H9 (cell line): ENCODE measurements at regions not wholly inside any gene's neighbourhood (a gene's known extent, or its start where the extent isn't known, plus 50 kb on each side); places are given as distances from the start of the nearest gene placed in this dataset.

Experiments used
- DNase-seq: peaks from one replicate; pipeline ENCODE4 v3.0.0-alpha.2; 2017
- H2AFZ ChIP-seq: one replicate; pipeline ENCODE4 v1.6.1; 2013; ENCODE audit warnings: mild to moderate bottlenecking, low read length, control low read depth, moderate library complexity
- H2AK5ac ChIP-seq: 2 replicates; pipeline ENCODE4 v1.6.1; 2013; ENCODE audit warnings: low read length, control low read depth, mixed read lengths; ENCODE audit not compliant: insufficient read length
- H2BK120ac ChIP-seq: one replicate; pipeline ENCODE4 v1.6.1; 2013; ENCODE audit warnings: low read depth, mild to moderate bottlenecking, low read length, control low read depth, inconsistent platforms; ENCODE audit not compliant: poor library complexity, severe bottlenecking
- H2BK12ac ChIP-seq: 2 replicates; pipeline ENCODE4 v1.6.1; 2013; ENCODE audit warnings: low read length, control low read depth, mixed read lengths, low read depth; ENCODE audit not compliant: insufficient read length
- H2BK15ac ChIP-seq: 2 replicates; pipeline ENCODE4 v1.6.1; 2013; ENCODE audit warnings: low read depth, low read length, control low read depth
- H2BK20ac ChIP-seq: one replicate; pipeline ENCODE4 v1.6.1; 2013; ENCODE audit warnings: low read depth, mild to moderate bottlenecking, low read length, control low read depth, inconsistent platforms; ENCODE audit not compliant: poor library complexity, severe bottlenecking
- H2BK5ac ChIP-seq: 2 replicates; pipeline ENCODE4 v1.6.1; 2013; ENCODE audit warnings: low read length, control low read depth, mixed read lengths; ENCODE audit not compliant: insufficient read length
- H3K14ac ChIP-seq: 2 replicates; pipeline ENCODE4 v1.6.1; 2013; ENCODE audit warnings: low read length, control low read depth; ENCODE audit not compliant: insufficient read depth
- H3K18ac ChIP-seq: 2 replicates; pipeline ENCODE4 v1.6.1; 2013; ENCODE audit warnings: low read depth, mild to moderate bottlenecking, mixed read lengths, low read length, control low read depth; ENCODE audit not compliant: insufficient read length
- H3K23ac ChIP-seq: 2 replicates; pipeline ENCODE4 v1.6.1; 2013; ENCODE audit warnings: low read length, control low read depth, mixed read lengths, low read depth; ENCODE audit not compliant: insufficient read length
- H3K23me2 ChIP-seq: 2 replicates; pipeline ENCODE4 v1.6.1; 2013; ENCODE audit warnings: low read depth, mild to moderate bottlenecking, mixed read lengths, low read length, control low read depth; ENCODE audit not compliant: insufficient read length, poor library complexity, severe bottlenecking
- H3K27ac ChIP-seq: 2 replicates; pipeline ENCODE4 v1.5.1; 2013; ENCODE audit warnings: low read length, control low read depth, mixed read lengths, low read depth; ENCODE audit not compliant: insufficient read length
- H3K27me3 ChIP-seq: 2 replicates; pipeline ENCODE4 v1.6.1; 2013; ENCODE audit warnings: low read length, control low read depth, inconsistent platforms; ENCODE audit not compliant: insufficient read depth
- H3K4ac ChIP-seq: 2 replicates; pipeline ENCODE4 v1.6.1; 2013; ENCODE audit warnings: low read depth, mild to moderate bottlenecking, control low read depth, inconsistent platforms, low read length, moderate library complexity
- H3K4me1 ChIP-seq: 2 replicates; pipeline ENCODE4 v1.6.1; 2013; ENCODE audit warnings: low read length, control low read depth, inconsistent platforms; ENCODE audit not compliant: insufficient read depth
- H3K4me2 ChIP-seq: 2 replicates; pipeline ENCODE4 v1.6.1; 2013; ENCODE audit warnings: low read length, control low read depth, mixed read lengths; ENCODE audit not compliant: insufficient read length, insufficient read depth
- H3K56ac ChIP-seq: 2 replicates; pipeline ENCODE4 v1.6.1; 2013; ENCODE audit warnings: low read depth, mild to moderate bottlenecking, mixed read lengths, low read length, control low read depth; ENCODE audit not compliant: insufficient read length
- H3K79me1 ChIP-seq: 2 replicates; pipeline ENCODE4 v1.6.1; 2013; ENCODE audit warnings: low read depth, mild to moderate bottlenecking, moderate library complexity, low read length, control low read depth, inconsistent platforms; ENCODE audit not compliant: insufficient read depth, poor library complexity, severe bottlenecking
- H3K79me2 ChIP-seq: 2 replicates; pipeline ENCODE4 v1.6.1; 2013; ENCODE audit warnings: low read length, control low read depth, inconsistent platforms; ENCODE audit not compliant: insufficient read depth
- H3K9ac ChIP-seq: 2 replicates; pipeline ENCODE4 v1.6.1; 2013; ENCODE audit warnings: low read length, control low read depth, mixed read lengths; ENCODE audit not compliant: insufficient read length; ENCODE audit errors: extremely low read depth
- H3K9me3 ChIP-seq: one replicate; pipeline ENCODE4 v1.6.1; 2013; ENCODE audit warnings: low read depth, low read length, inconsistent platforms; ENCODE audit not compliant: control insufficient read depth
- H3T11ph ChIP-seq: one replicate; pipeline ENCODE4 v1.6.1; 2013; ENCODE audit warnings: mild to moderate bottlenecking, low read length, control low read depth, inconsistent platforms
- H4K20me1 ChIP-seq: one replicate; pipeline ENCODE4 v1.6.1; 2013; ENCODE audit not compliant: control insufficient read depth, insufficient read length, insufficient read depth
- H4K5ac ChIP-seq: 2 replicates; pipeline ENCODE4 v1.6.1; 2013; ENCODE audit warnings: low read depth, mild to moderate bottlenecking, mixed read lengths, low read length, control low read depth; ENCODE audit not compliant: insufficient read length
- H4K8ac ChIP-seq: replicated peaks from 2 replicates; pipeline ENCODE4 v1.6.1; 2013; ENCODE audit warnings: low read length, control low read depth, mixed read lengths, low read depth; ENCODE audit not compliant: insufficient read length
- H4K91ac ChIP-seq: 2 replicates; pipeline ENCODE4 v1.6.1; 2013; ENCODE audit warnings: low read depth, mild to moderate bottlenecking, moderate library complexity, mixed read lengths, low read length, control low read depth; ENCODE audit not compliant: insufficient read length
- H3K27ac Mint-ChIP-seq, 3 experiments: 2 replicates in 2 of 3; 3 replicates in 1 of 3; pipeline ENCODE4 v1.8.0; 2020 to 2021; ENCODE audit warnings: mixed read lengths in 3 of 3, mild to moderate bottlenecking in 1 of 3, moderate library complexity in 1 of 3
- H3K27me3 Mint-ChIP-seq: 2 replicates; pipeline ENCODE4 v1.8.0; 2021; ENCODE audit warnings: low read depth, mild to moderate bottlenecking, moderate library complexity, mixed read lengths
- H3K36me3 Mint-ChIP-seq, 3 experiments: 2 replicates in 2 of 3; 3 replicates in 1 of 3; pipeline ENCODE4 v1.8.0; 2020 to 2021; ENCODE audit warnings: low read depth in 3 of 3, mixed read lengths in 3 of 3; ENCODE audit not compliant: insufficient read depth in 1 of 3
- H3K4me1 Mint-ChIP-seq, 2 experiments: 2 replicates each; pipeline ENCODE4 v1.8.0; 2020; ENCODE audit warnings: mixed read lengths in 2 of 2
- H3K4me3 Mint-ChIP-seq, 2 experiments: 2 replicates in 1 of 2; 3 replicates in 1 of 2; pipeline ENCODE4 v1.8.0; 2020 to 2021; ENCODE audit warnings: mild to moderate bottlenecking in 2 of 2, mixed read lengths in 2 of 2, moderate library complexity in 1 of 2
- H3K9me3 Mint-ChIP-seq, 2 experiments: 2 replicates in 1 of 2; 3 replicates in 1 of 2; pipeline ENCODE4 v1.8.0; 2020; ENCODE audit warnings: mild to moderate bottlenecking in 2 of 2, mixed read lengths in 2 of 2, moderate library complexity in 1 of 2
- CTCF ChIP-seq: fragments of 200-600 bp; sonication (generic); conservative IDR thresholded peaks from 3 replicates; pipeline ENCODE4 v1.8.0; 2021; ENCODE audit warnings: antibody characterized with exemption, mild to moderate bottlenecking
- WGBS: extraction: QIAGEN DNeasy Blood & Tissue Kit; methylation state at CpG from one replicate; pipeline ENCODE4 v1.1.7; 2013; ENCODE audit warnings: missing lambda C conversion rate, low lambda C conversion rate, mixed read lengths; ENCODE audit not compliant: insufficient read length; ENCODE audit errors: extremely low coverage; 5-methylcytosine and 5-hydroxymethylcytosine counted together

- no peak overlapping the region for H3K23ac ChIP-seq
- no peaks in the 10 kb centered on the region for H3K23me2 ChIP-seq
- no peak overlapping the region for H3K27ac ChIP-seq
- no peak overlapping the region for H2AK5ac ChIP-seq
- no peak overlapping the region for H2AFZ ChIP-seq
- H4K5ac ChIP-seq = no peak overlapping the region
- H2BK120ac ChIP-seq = no peak overlapping the region
- no peaks in the 10 kb centered on the region for H3K9me3 ChIP-seq
- H3K4me1 ChIP-seq = no peaks in the 10 kb centered on the region
- H3K18ac ChIP-seq = no peak overlapping the region
- Mint-ChIP-seq H3K27me3 (no peaks in the 10 kb centered on the region), H3K27ac (no peak overlapping the region; a peak in 1 of 7 replicates), H3K4me3 (no peak overlapping the region), H3K36me3 (no peaks in the 10 kb centered on the region), H3K4me1 (peaks cover 3% of the 10 kb centered on the region in 2 experiments), H3K9me3 (no peaks in the 10 kb centered on the region; a peak in 3 of 5 replicates)
- H3K14ac ChIP-seq = no peak overlapping the region
- no peak for TF ChIP-seq CTCF
- H3K9ac ChIP-seq = no peak overlapping the region
- H3K4me2 ChIP-seq = no peak overlapping the region
- H2BK15ac ChIP-seq = no peak overlapping the region
- DNase-seq = no peak
- no peak overlapping the region for H2BK5ac ChIP-seq
- H2BK12ac ChIP-seq = no peak overlapping the region
- H3K79me2 ChIP-seq = no peaks in the 10 kb centered on the region
- WGBS = no CpG with 5 or more reads among the region's 1 CpG
- no peak overlapping the region for H4K91ac ChIP-seq
- H2BK20ac ChIP-seq = no peak overlapping the region
- no peak overlapping the region for H3K56ac ChIP-seq
- no peak overlapping the region for H4K8ac ChIP-seq
- H3K27me3 ChIP-seq = no peaks in the 10 kb centered on the region
- H3K4ac ChIP-seq = no peak overlapping the region
- no peak overlapping the region for H3T11ph ChIP-seq
- no peaks in the 10 kb centered on the region for H4K20me1 ChIP-seq
- H3K79me1 ChIP-seq = no peaks in the 10 kb centered on the region
These were observed 1401.8 kb downstream of the SLITRK5 start for GRCh38 chr13:89072979-89073378.
